SK-N-SH (cell line): ENCODE measurements at regions not wholly inside any gene's neighbourhood (a gene's known extent, or its start where the extent isn't known, plus 50 kb on each side); places are given as distances from the start of the nearest gene placed in this dataset.

Source experiments
- CTCF ChIA-PET: fragments of 300-600, 350-600 bp; formaldehyde crosslinking; extraction: SDS; loops from one replicate; lab custom pipeline; 2021; lab: Yijun Ruan, JAX
- POLR2A ChIA-PET: fragments of 350-600 bp; sonication (Branson Sonifier 250); formaldehyde crosslinking; extraction: SDS; loops from one replicate; lab custom pipeline; 2020; ENCODE audit warnings: antibody characterized with exemption, inconsistent platforms; lab: Yijun Ruan, JAX
- DNase-seq: peaks from one replicate; pipeline ENCODE4 v3.0.0; 2012
- H2AFZ ChIP-seq: fragments of 200-600 bp; sonication (generic); 2 replicates; pipeline ENCODE4 v1.8.1; 2016; ENCODE audit warnings: antibody characterized with exemption, mild to moderate bottlenecking, low read depth
- H3F3A ChIP-seq: fragments of 200-600 bp; sonication (generic); replicated peaks from 2 replicates; pipeline ENCODE3; 2016; ENCODE audit warnings: antibody characterized with exemption, mild to moderate bottlenecking; ENCODE audit not compliant: insufficient read depth
- H3K27ac ChIP-seq, 2 experiments: fragments of 200-500 bp in 1 of 2; fragments of 200-600 bp in 1 of 2; sonication (Bioruptor generic) in 1 of 2; sonication (generic), shearing (Covaris generic) in 1 of 2; 2 replicates each; pipeline versions ENCODE4 v1.5.1 to v1.6.1; 2014 to 2016; ENCODE audit warnings: low read depth in 2 of 2, inconsistent platforms in 1 of 2, low read length in 1 of 2, mild to moderate bottlenecking in 1 of 2, mixed read lengths in 1 of 2
- H3K27me3 ChIP-seq: fragments of 200-600 bp; sonication (generic), shearing (Covaris generic); 2 replicates; pipeline ENCODE4 v1.6.1; 2016; ENCODE audit warnings: mixed run types; ENCODE audit not compliant: insufficient read depth
- H3K36me3 ChIP-seq, 2 experiments: fragments of 200-500 bp in 1 of 2; fragments of 200-600 bp in 1 of 2; sonication (Bioruptor generic) in 1 of 2; sonication (generic) in 1 of 2; replicated peaks in 1 of 2; 2 replicates each; pipeline versions ENCODE3 to v1.5.1; 2014 to 2016; ENCODE audit warnings: low read length in 1 of 2, mild to moderate bottlenecking in 1 of 2; ENCODE audit not compliant: insufficient read depth in 2 of 2, control insufficient read depth in 1 of 2
- H3K4me1 ChIP-seq, 2 experiments: fragments of 200-500 bp in 1 of 2; fragments of 200-600 bp in 1 of 2; sonication (Bioruptor generic) in 1 of 2; sonication (generic), shearing (Covaris generic) in 1 of 2; 2 replicates each; pipeline versions ENCODE4 v1.5.1 to v1.6.1; 2014 to 2016; ENCODE audit warnings: low read depth in 1 of 2, low read length in 1 of 2, mixed run types in 1 of 2; ENCODE audit not compliant: insufficient read depth in 2 of 2, control insufficient read depth in 1 of 2
- H3K4me2 ChIP-seq: fragments of 200-600 bp; sonication (generic), shearing (Covaris generic); 2 replicates; pipeline ENCODE4 v1.6.1; 2017; ENCODE audit warnings: mixed run types
- H3K4me3 ChIP-seq, 2 experiments: fragments of 200-500 bp in 1 of 2; fragments of 200-600 bp in 1 of 2; sonication (Bioruptor generic) in 1 of 2; sonication (generic), shearing (Covaris generic) in 1 of 2; 2 replicates each; pipeline versions ENCODE4 v1.5.1 to v1.8.1; 2014 to 2016; ENCODE audit warnings: low read depth in 2 of 2, inconsistent platforms in 1 of 2, low read length in 1 of 2, mild to moderate bottlenecking in 1 of 2, mixed read lengths in 1 of 2, moderate library complexity in 1 of 2
- H3K79me2 ChIP-seq: fragments of 200-600 bp; sonication (generic); 2 replicates; pipeline ENCODE4 v1.8.1; 2017; ENCODE audit warnings: mild to moderate bottlenecking; ENCODE audit not compliant: insufficient read depth
- H3K9ac ChIP-seq: fragments of 200-600 bp; sonication (generic); 2 replicates; pipeline ENCODE4 v1.6.1; 2017; ENCODE audit warnings: mixed run types
- H3K9me2 ChIP-seq: fragments of 200-600 bp; sonication (generic); 2 replicates; pipeline ENCODE4 v1.6.1; 2017; ENCODE audit warnings: mixed run types
- H3K9me3 ChIP-seq: fragments of 200-600 bp; sonication (generic); 2 replicates; pipeline ENCODE4 v1.6.1; 2017; ENCODE audit warnings: mixed run types, mild to moderate bottlenecking, moderate library complexity
- H4K20me1 ChIP-seq: fragments of 200-600 bp; sonication (generic); 2 replicates; pipeline ENCODE4 v1.6.1; 2017; ENCODE audit warnings: mild to moderate bottlenecking, mixed run types; ENCODE audit not compliant: insufficient read depth
- ELF1 ChIP-seq: IDR thresholded peaks from 2 replicates; pipeline ENCODE4 v1.4.0; 2012
- FOSL2 ChIP-seq: IDR thresholded peaks from 2 replicates; pipeline ENCODE4 v1.4.0; 2012; ENCODE audit warnings: low read depth, mild to moderate bottlenecking, moderate library complexity, borderline replicate concordance
- FOXJ3 ChIP-seq: sonication (generic); formaldehyde crosslinking; IDR thresholded peaks from 2 replicates; pipeline ENCODE4 v1.5.1; 2020; ENCODE audit warnings: mild to moderate bottlenecking, missing genetic modification reagents
- FOXM1 ChIP-seq: IDR thresholded peaks from 2 replicates; pipeline ENCODE4 v1.4.0; 2012; ENCODE audit warnings: low read depth, mild to moderate bottlenecking
- GABPA ChIP-seq: IDR thresholded peaks from 2 replicates; pipeline ENCODE4 v1.4.0; 2012; ENCODE audit warnings: low read depth, mild to moderate bottlenecking
- JUND ChIP-seq: IDR thresholded peaks from 2 replicates; pipeline ENCODE4 v1.4.0; 2012
- NRF1 ChIP-seq: IDR thresholded peaks from 2 replicates; pipeline ENCODE4 v1.6.1; 2012; ENCODE audit warnings: low read depth, mild to moderate bottlenecking, low read length
- POLR2AphosphoS5 ChIP-seq: IDR thresholded peaks from 2 replicates; pipeline ENCODE4 v1.6.1; 2012; ENCODE audit warnings: low read depth, low read length
- RAD21 ChIP-seq: IDR thresholded peaks from 2 replicates; pipeline ENCODE4 v1.6.1; 2012; ENCODE audit warnings: mild to moderate bottlenecking, low read length
- RFX5 ChIP-seq: IDR thresholded peaks from 2 replicates; pipeline ENCODE4 v1.6.1; 2012; ENCODE audit warnings: mild to moderate bottlenecking, improper control_type of control experiment, low read length
- RXRA ChIP-seq: IDR thresholded peaks from 2 replicates; pipeline ENCODE4 v1.4.0; 2012; ENCODE audit warnings: low read depth, mild to moderate bottlenecking, borderline replicate concordance
- SMC3 ChIP-seq: IDR thresholded peaks from 2 replicates; pipeline ENCODE4 v1.6.1; 2012; ENCODE audit warnings: low read depth, low read length, improper control_type of control experiment
- TAF1 ChIP-seq: IDR thresholded peaks from 2 replicates; pipeline ENCODE4 v1.6.1; 2012; ENCODE audit warnings: low read depth, mild to moderate bottlenecking, low read length, moderate library complexity, borderline replicate concordance
- TCF12 ChIP-seq: IDR thresholded peaks from 2 replicates; pipeline ENCODE4 v1.4.0; 2012
- TEAD4 ChIP-seq: IDR thresholded peaks from 2 replicates; pipeline ENCODE4 v1.4.0; 2012; ENCODE audit warnings: mild to moderate bottlenecking, borderline replicate concordance; ENCODE audit not compliant: insufficient read depth
- YY1 ChIP-seq: IDR thresholded peaks from 2 replicates; pipeline ENCODE4 v1.4.0; 2012; ENCODE audit warnings: low read depth, mild to moderate bottlenecking
- WGBS: methylation state at CpG from one replicate; pipeline ENCODE4 v1.1.6; 2017; ENCODE audit warnings: low lambda C conversion rate; 5-methylcytosine and 5-hydroxymethylcytosine counted together
- TF ChIP-seq, protein P1 (sequence below): IDR thresholded peaks from 2 replicates; pipeline ENCODE4; 2012
- TF ChIP-seq, protein P2 (sequence below): fragments of 200-600 bp; sonication (generic); IDR thresholded peaks from 2 replicates; pipeline ENCODE4 v1.6.1; 2017; ENCODE audit warnings: antibody characterized with exemption, mild to moderate bottlenecking, moderate library complexity
- TF ChIP-seq, protein P3 (sequence below): IDR thresholded peaks from 2 replicates; pipeline ENCODE4 v1.4.0; 2012; ENCODE audit warnings: low read depth

- no peaks in the 10 kb centered on the region for H3K36me3 ChIP-seq
- CTCF ChIA-PET = interaction anchor here (1.3 kb wide), 1 partner anchor 10 kb away, joined by 4 read pairs; no protein-coding TSS in a partner anchor
- H3F3A ChIP-seq = no peaks in the 10 kb centered on the region
- DNase-seq = no peak
- no peak overlapping the region for H3K9ac ChIP-seq
- no peak overlapping the region for H3K4me3 ChIP-seq
- no peaks in the 10 kb centered on the region for H3K9me2 ChIP-seq
- H3K4me1 ChIP-seq = no peaks in the 10 kb centered on the region
- H3K79me2 ChIP-seq = no peaks in the 10 kb centered on the region
- H4K20me1 ChIP-seq = no peaks in the 10 kb centered on the region
- H2AFZ ChIP-seq = no peak overlapping the region
- POLR2A ChIA-PET = no interaction called here
- no peaks in the 10 kb centered on the region for H3K9me3 ChIP-seq
- no peak overlapping the region for H3K4me2 ChIP-seq
- no peaks in the 10 kb centered on the region for H3K27me3 ChIP-seq
- TF ChIP-seq TAF1 = no peak
- TF ChIP-seq, protein P1, sequence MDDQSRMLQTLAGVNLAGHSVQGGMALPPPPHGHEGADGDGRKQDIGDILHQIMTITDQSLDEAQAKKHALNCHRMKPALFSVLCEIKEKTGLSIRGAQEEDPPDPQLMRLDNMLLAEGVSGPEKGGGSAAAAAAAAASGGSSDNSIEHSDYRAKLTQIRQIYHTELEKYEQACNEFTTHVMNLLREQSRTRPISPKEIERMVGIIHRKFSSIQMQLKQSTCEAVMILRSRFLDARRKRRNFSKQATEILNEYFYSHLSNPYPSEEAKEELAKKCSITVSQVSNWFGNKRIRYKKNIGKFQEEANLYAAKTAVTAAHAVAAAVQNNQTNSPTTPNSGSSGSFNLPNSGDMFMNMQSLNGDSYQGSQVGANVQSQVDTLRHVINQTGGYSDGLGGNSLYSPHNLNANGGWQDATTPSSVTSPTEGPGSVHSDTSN = no peak
- TF ChIP-seq FOXM1 = no peak
- no peak for TF ChIP-seq TEAD4
- TF ChIP-seq FOSL2 = no peak
- no peak for TF ChIP-seq NRF1
- no peak for TF ChIP-seq POLR2AphosphoS5
- TF ChIP-seq FOXJ3 (CRISPR knock-in tag) = no peak
- TF ChIP-seq ELF1 = no peak
- TF ChIP-seq JUND = no peak
- no peak for TF ChIP-seq GABPA
- no peak for TF ChIP-seq RXRA
- TF ChIP-seq, protein P2, sequence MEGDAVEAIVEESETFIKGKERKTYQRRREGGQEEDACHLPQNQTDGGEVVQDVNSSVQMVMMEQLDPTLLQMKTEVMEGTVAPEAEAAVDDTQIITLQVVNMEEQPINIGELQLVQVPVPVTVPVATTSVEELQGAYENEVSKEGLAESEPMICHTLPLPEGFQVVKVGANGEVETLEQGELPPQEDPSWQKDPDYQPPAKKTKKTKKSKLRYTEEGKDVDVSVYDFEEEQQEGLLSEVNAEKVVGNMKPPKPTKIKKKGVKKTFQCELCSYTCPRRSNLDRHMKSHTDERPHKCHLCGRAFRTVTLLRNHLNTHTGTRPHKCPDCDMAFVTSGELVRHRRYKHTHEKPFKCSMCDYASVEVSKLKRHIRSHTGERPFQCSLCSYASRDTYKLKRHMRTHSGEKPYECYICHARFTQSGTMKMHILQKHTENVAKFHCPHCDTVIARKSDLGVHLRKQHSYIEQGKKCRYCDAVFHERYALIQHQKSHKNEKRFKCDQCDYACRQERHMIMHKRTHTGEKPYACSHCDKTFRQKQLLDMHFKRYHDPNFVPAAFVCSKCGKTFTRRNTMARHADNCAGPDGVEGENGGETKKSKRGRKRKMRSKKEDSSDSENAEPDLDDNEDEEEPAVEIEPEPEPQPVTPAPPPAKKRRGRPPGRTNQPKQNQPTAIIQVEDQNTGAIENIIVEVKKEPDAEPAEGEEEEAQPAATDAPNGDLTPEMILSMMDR = no peak
- TF ChIP-seq, protein P3, sequence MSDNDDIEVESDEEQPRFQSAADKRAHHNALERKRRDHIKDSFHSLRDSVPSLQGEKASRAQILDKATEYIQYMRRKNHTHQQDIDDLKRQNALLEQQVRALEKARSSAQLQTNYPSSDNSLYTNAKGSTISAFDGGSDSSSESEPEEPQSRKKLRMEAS = no peak
- TF ChIP-seq TCF12 = no peak
- no peak for TF ChIP-seq RAD21
- no peak overlapping the region for H3K27ac ChIP-seq
- 5% methylated on average over 4 of the region's 4 CpGs for WGBS
Observed at GRCh38 chr4:32929796-32930699, 2209.9 kb downstream of the PCDH7 start.

DNA sequence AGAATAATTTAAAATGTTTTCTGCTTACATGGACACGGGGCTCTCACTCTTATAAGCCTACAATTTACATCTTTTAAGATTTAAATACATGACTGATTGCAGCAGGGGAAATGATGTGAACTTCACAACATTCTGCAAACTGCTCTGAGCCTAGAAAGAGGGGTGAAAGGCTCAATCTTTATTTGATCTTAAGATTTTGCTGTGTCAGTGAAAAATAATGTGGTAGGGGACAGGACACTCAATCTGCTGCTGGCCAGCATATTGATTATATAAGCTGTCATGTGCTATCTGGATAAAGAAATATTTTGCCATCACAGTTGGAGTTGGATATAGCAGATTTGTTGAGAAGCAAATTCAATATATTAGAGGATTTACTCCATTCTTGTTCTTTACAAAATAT is 2210.5 kb downstream of the PCDH7 start:
- 5% methylated on average over 1 of the region's 1 CpG for WGBS
- Histone ChIP-seq H3F3A (no peaks in the 10 kb centered on the region), H3K4me3 (no peak overlapping the region), H3K27ac (no peak overlapping the region), H3K4me1 (no peaks in the 10 kb centered on the region), H3K9me3 (no peaks in the 10 kb centered on the region), H2AFZ (no peak overlapping the region), H3K4me2 (no peak overlapping the region), H3K9ac (no peak overlapping the region), H3K27me3 (no peaks in the 10 kb centered on the region), H4K20me1 (no peaks in the 10 kb centered on the region), H3K79me2 (no peaks in the 10 kb centered on the region), H3K36me3 (no peaks in the 10 kb centered on the region), H3K9me2 (no peaks in the 10 kb centered on the region)
- TF ChIP-seq, protein P1 = no peak
- TF ChIP-seq RFX5 = no peak
- no peak for TF ChIP-seq SMC3
- TF ChIP-seq TEAD4 = no peak
- no peak for TF ChIP-seq YY1
- POLR2A ChIA-PET = no interaction called here
- CTCF ChIA-PET = interaction anchor here (1.3 kb wide), 1 partner anchor 11 kb away, joined by 4 read pairs; no protein-coding TSS in a partner anchor
- DNase-seq = no peak
